HuH-7.5 (cell line): ENCODE measurements at regions not wholly inside any gene's neighbourhood (a gene's known extent, or its start where the extent isn't known, plus 50 kb on each side); places are given as distances from the start of the nearest gene placed in this dataset.

Source experiments
- DNase-seq: peaks from one replicate; pipeline ENCODE4 v3.0.0; 2011; ENCODE audit warnings: low spot score

DNA sequence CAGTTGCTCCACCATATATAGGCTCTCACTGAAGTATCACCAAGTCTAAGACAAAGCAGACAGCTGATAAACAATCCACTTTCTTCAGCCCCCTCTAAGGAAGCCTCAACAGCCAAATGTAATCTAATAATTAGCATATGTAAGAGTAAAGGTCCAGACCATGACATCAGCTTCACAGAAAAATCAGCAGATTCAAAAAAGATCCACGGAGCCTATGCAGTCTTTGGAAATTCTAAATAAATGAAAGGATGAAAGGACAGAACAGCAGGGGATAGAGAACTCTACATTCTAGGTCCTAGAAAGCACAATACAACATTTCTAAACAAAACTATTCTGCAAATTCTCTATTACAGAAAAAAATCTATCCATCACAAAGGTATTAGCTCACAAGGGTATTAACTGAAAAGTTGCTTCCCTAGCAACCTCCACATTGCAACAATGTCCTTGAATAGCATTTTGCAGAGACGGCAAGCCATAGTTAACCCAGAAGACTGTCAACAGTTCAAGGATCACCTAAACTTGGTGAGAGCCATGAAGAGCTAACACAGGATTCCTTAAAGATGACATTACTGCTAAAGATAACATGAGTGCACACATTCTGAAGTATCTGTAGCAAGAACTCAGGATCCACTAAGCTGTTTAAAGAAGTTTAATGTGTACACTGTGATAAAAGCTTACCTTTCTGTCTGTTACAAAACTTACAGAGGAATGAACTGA, 74.3 kb downstream of the SIPA1L2 start:
- DNase-seq: no peak

DNA sequence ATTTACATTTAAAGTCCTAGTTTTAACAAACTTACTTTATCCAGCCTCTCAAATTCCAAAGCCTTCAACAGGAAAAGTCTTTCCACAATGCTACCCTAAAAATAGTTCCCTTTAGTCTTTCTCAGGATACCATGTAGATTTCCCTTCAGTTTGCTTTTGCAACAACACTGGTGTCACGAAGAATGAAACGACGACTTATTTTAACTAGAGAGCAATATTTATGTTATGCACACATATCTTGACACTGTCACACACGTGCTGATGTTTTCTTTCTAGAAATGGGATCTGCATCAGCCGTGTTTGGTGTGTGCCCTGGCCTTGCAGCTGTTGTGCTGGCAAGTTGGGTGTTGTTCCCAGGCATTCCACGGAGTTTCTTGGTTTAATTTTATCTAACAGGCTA, 75.5 kb downstream of the SIPA1L2 start:
- DNase-seq: no peak

DNA sequence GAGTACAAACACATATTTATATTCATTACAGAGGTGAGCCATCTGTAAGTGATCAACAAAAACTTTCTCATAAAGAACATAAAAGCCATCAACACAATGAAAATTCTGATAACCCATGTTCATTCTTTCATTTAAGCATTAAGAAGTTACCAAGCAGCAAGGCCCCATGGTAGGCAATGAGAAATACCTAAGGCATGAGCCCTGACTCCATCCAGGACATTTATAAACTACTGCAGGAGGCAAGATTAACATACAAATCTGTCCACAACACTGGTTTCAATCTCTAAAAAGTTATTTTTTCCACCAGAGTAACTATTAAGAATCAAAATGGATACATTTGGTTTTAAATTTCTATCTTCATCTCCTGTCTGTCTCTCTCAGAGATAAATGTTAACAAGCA, 76.1 kb downstream of the SIPA1L2 start:
- no peak for DNase-seq

DNA sequence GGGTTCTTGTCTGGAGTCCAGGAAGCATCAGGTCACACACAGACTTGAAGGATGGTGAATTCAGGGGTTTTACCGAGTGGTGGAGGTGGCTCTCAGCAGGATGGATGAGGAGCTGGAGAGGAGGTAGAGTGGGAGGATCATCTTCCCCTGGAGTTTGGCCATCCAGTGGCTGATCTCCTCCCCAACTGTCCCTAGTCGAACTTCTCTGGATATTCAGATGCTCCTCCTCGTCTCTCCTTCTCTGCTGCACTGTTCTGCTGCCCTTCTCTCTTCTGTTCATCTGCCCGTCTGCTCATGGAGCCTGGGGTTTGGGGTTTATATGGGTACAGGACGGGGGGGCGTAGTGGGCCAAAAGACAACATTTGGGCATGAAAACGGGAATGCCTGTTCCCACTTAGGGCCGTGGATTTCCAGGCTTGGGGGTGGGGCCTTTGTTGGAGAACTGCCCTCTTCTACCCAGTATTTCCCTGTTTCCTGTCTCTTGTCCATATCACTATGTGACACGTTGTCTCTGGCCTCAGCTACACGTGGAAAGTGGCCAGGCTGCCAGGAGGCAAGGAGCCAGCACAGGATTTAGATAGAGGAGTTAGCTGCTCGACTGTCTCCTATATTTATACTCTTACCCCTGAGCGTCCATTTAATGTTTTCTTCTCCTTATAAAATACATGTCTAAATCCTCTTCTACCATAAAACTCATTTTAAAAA, 76.7 kb downstream of the SIPA1L2 start:
- no peak for DNase-seq

DNA sequence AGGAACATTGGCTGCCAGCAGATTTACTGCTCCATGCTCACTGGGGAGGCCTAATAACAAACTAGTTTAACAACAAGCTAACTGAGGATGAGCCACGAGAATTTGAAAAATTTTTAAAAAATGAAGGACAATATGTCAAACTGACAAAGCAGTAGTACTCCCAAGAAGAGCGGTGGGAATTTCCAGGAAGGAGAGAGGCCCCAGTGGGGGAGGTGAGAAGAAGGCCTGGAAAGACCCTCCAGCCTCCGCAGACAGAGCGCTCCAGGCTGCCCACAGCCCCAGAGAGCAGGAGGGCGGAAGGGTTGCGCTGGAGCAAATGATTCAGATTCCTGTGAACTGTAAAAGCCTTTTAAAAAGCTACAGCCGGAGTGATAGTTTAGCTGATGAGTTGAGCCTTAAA, 78.5 kb downstream of the SIPA1L2 start:
- DNase-seq: no peak

DNA sequence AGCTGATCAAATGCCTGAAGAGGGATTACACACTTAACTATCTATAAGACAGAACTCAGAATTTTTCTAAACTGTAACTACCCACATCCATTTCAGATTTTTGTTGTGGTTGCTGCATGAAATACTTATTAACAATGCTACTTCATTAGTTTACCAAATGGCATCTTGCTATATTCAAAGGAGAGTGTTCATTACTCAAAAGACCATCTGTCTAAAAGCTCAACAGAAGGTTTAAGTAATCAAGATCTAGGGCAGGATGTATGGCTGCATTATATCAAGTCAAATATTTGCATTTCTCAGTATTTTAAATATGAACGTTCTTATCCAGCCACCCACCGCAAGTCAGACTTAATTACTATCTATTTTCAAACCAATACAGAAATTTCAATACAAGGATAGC, 79.9 kb downstream of the SIPA1L2 start:
- no peak for DNase-seq

DNA sequence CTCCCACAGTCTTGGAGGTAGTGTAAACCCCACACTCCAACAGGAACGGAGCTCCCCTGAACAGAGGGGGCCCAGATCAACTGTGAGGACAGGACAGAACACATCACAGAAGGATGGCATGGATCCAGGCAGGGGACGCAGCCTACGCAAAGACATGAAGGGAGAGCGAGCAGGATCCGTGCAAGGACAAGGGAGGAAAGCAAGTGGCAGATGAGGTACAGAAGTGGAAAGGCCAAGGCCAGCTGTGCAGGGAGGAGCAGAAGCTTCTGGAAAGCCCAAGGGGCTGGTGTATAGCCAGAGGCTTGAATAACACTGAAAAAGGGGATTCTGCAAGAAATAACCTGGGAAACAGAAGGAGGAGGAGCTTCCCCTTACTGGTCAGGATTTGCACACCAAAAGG, 81.2 kb downstream of the SIPA1L2 start:
- no peak for DNase-seq

DNA sequence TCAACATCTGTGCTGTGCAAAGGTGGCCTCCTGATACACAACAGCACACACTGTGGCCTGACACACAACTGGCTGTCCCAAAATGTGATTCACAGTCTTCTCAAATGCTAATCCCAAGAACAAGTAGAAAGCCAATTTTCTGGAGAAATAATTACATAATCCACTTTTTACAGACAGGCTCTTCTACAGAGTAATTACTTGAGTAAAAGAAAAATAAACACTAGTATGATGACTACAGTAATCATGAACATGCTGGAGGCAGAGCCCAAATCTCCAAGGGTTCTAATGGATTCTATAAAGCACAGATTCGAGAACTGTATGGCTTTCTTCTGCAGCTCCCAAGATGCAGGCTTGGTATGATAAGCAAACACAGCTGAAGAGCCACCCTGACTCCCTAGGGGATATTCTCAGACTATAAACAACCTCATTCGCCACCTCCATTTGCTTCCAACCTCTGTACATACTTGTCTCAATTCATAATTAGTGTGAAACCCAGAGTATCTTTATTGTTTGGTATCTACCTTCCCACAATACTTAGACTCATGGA, 81.9 kb downstream of the SIPA1L2 start:
- no peak for DNase-seq

DNA sequence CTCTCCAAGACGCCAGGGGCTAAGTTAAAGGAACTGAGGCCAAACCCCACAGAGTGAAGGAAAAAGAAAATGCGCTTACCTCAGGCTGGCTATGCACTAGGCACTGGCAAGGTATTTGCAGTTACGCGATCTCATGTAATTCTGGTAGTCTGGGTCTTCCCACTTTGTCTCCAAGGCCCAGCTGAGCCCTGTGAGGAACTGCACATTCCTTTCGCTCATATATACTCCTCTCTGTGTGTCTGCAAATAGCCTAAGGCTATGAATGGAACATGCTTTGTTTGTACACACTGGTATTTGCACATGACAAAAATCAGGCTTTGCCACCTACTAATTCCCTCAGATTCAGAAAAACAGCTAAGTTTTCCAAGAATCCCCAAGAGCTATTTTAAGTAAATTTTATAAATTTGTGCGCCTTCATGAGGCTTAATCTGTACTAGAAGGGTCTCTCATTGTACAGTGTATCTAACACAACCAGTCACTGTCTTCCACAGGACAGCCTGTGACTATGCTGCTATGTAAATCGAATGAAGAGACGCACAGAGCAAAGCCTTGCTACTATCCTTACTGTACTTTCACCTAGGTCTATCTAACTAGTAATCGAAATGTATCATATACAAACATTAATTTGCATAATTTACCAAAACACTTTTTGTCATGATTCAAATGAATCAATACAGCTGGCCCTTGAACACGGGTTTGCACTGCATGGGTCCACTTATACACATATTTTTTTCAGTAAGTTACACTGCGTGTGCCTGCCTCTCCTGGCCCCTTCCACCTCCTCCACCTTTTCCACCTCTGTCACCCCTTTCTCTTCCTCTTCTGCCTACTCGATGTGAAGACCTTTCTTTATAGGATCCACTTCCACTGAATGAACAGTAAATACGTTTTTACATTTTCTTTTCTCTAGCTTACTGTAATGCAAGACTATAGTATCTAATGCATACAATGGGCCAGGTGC, 87.0 kb downstream of the SIPA1L2 start:
- no peak for DNase-seq

DNA sequence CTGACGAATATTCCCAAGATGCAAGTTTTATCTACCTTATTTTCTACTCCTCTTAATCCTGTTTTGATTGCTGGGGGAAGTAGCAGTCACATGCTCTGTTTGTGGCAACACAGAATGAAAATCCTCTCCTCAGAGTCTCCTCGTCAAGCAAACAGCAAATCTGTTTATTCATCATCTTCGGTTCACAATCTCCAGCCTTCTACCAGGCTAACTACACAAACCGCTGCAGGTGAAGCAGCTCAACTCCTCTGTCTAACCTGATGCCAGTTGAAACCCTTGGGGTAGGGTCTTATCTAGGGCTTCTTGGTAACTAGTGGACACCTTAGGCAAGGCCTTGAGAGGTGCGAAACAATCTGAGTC, 91.0 kb downstream of the SIPA1L2 start:
- DNase-seq: no peak

DNA sequence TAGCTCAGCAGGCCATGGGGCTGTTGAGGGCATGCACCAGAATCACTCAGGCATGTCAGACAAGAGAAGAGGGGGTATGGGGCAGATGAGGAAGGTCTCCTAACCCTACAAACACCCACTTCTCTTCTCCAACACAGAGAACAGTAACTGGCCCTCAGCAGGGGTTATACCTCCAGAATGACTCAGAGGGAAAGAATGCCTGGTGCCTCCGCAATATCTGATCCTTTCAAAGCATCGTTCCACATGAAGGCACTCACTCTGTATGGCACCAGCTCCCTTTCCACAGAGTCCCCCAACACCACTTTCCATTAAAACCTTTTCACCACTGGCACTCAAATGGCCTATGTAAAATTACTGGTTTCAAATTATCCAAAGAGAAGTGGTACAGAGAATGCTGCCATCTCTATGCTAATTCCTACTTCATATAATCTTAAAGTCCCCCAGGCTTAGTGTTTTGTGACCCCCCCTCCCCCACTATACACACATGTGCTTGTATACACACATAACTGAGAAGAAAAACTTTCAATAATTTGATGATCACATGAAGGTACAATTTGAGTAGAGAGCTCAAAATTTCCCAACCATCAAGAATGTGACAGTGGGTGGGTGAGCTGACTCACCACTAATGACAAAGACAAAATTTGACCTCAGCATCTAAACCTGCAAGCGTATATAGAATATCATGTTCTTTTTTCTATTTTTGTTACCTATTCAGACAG, 91.5 kb downstream of the SIPA1L2 start:
- peak; percentile 41 for DNase-seq

DNA sequence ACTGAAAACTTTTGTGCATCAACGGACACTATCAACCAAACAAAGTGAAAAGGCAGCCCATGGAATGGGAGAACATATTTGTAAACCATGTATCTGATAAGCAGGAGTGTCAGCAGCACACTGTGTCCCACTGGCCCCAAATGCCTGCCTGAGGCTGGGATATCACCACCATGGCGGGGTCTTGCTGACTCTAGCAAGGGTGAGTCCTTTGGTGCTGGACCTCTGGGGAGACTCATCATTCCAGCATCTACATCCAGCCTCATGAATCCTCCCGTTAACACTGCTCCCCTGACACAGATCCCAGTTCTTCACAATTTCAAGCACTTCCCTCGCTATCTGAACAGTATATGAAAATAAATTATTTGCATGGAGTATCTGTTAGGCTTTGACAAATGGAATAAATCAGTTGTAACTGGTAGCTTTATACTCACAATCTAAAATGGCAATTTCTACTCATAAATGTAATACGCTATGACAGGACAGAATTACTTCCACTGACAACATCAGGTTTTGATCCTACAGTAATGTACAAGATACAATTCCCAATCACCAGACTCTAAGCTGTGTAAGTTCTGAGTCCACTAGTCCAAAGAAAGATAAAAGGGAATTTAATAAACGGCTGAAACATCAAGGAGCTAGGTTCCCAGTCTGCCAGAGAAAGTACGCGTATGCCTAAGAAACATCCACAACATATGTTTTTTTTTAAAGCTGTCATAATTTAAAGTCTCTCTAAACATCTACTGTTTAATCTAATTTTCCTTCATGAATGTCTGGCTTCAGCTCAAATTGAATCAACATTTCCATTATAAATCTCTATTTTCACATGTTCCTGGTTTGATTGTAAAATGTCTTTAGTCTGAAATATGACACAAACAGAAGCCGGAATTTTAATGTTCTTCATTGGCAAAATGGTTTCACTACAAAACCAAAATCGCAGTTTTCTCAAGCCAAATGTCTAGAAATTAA, 95.1 kb downstream of the SIPA1L2 start:
- no peak for DNase-seq

DNA sequence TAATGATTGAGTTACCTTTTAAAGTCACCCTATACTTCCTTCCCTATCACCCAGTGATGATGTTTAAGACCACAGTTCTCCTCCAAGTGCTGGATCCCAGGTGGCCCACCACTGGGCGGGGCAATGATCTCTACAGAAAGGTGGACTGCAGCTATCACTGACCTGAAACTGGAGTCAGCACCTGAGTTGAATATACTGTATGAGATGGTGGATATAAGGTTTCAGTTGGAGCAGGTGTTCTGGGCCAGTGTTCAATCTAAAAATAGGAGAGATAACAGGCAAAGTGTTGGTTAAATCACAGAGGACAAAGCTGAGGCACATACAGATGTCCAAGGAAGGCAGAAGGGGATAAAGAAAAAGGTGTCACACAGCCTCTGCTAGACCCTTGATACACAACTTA, 96.6 kb downstream of the SIPA1L2 start:
- no peak for DNase-seq

DNA sequence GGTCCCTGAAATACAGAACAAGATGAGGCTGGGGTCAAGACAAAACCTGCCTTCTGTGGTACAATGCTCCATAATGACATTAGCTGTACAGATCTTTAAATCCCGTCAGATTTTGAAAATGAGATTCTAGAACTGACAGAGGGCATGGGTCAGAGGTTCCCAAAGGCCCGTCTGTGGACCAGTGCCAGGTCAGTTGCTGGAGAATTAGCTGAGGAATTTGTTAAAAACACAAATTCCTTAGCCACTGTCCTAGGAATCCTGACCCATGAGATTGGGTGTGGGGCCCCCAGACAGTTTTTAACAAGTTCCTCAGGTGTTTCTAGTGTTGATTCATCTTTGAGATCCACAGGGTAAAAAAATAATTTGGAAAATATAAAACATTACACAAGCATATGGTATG, 97.0 kb downstream of the SIPA1L2 start:
- DNase-seq: no peak

DNA sequence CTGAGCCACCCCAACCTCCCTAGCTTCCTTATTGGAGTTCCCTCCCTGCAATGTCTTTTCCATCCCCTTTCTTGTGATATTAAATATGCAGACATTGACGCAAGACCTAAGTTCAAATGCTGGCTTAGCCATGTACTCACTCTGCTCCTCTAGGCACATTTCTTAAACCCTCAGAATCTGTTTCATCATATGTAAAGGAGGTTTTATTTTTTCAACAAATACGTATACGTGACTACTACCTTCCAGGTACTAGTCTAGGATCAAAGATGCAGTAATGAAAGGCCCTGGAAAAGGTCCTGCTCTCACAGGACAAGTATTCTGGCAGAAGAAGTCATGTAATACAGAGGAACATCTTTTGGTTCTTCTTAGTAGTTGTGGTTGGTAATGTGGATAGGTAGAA, 98.6 kb downstream of the SIPA1L2 start:
- no peak for DNase-seq

DNA sequence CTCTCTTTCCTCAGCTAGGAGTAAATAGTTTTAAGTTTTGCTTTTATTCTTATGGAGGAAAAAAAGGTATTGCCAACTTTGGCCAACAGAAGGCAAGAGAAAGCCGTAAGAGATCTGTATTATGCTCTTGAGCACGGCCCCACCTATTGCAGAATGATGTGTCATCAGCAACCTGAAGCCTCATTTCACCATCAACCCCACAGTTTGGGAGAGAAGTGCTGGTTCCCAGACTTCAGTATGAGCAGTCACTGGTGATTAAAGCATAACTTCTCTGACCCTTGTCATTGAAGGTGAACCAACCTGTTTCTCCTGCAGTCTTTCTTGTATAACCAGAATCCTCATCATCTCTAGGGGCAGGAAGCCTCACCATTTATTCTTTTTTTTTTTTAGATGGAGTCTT, 100.2 kb downstream of the SIPA1L2 start:
- no peak for DNase-seq

DNA sequence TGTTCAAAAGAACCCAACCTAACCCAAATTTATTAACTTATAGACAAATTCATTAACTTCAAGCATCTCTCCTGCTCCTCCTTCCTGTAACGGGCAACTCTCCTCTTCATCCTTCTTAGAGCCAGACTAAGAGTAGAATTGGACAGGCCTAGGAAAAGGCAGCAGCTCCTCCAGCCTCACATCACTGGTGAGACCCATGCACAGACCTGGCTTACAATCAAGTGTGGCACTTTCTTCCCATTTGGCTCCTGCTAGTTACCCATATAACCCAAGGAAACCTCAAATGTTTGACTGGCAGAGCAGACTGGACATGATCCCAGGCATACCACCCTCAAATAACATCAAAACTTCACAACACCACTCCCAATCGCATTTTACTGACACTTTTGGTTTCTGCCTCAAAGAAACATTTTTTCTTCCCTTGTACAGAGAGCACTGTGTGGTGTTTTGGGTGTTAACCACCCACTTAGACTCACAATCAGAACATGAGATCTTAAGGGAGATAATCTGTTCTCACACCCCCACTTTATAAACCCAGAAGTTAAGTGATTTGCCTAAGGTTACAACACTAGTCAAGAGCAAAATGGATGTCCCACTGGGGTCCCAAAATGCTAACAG, 101.4 kb downstream of the SIPA1L2 start:
- DNase-seq: no peak

DNA sequence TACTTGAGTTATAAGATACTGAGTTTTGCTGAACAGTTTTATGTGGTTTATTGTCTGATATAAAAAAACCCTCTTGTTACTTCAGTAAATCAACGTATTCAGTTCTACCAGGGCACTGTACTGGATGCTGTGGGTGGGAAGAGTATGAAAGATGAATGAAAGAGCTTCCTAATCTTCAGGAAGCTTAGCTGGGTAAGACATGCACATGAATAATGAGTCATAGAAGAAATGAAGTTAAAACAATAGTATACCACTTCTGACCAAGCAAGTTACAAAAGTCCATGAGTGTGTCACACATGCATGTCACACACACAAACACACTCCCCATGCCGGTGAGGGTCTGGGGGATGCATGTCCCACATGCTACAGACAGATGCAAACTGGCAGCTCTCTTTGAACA, 105.9 kb downstream of the SIPA1L2 start:
- DNase-seq: no peak

DNA sequence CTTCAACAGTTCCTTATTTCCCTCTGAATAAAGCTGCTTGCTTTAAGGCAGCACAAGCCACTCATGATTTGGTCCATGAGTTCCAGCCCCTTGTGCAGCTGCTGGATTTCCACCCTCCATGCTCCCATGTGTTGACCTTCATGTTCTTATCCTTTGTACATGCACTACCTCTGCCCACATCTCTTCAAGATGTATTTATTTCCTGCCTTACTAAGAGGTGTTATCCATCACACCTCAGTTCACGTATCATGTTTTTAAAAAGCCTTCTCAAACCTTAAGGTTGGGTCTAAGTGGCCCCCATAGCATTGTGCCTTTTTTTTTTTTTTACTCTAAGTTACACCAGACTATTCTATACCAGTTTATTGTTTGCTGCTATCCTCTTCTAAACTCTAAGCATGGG, 107.7 kb downstream of the SIPA1L2 start:
- no peak for DNase-seq

DNA sequence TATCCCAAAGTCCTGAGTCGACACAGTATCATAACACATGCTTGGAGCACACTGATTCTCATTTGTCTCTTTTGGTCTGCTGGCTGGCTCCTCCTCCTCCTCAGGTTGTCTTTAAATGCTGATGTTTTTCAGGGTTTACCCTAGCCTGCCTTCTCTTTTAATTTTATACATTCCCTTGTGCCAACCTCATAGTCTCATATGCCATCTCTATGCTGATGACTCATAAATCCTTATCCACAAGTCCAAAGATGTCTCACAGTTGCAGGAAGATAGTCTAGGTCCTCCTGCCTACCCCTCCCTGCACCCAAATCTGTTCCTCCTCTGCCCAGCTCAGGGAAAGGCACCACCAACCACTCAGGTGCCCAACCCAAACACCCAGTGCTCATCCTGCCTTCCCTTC, 108.3 kb downstream of the SIPA1L2 start:
- DNase-seq: no peak
